Upper lobe of left lung (tissue), 4 donors: ENCODE measurements at regions not wholly inside any gene's neighbourhood (a gene's known extent, or its start where the extent isn't known, plus 50 kb on each side); places are given as distances from the start of the nearest gene placed in this dataset.

Experiments used
- CTCF ChIP-seq, 6 experiments: fragments of 450-650 bp in 4 of 6; fragments of 200-600 bp in 2 of 6; sonication (generic) in 2 of 6; IDR thresholded peaks; one replicate each; pipeline ENCODE4 v1.5.1; 2016 to 2019; ENCODE audit warnings: antibody characterized with exemption in 6 of 6
- EP300 ChIP-seq, 4 donors: sonication (generic); formaldehyde crosslinking; IDR thresholded peaks; one replicate each; pipeline ENCODE4 v1.5.1; 2017; ENCODE audit warnings: antibody characterized with exemption in 4 of 4, control low read depth in 2 of 4
- POLR2A ChIP-seq, 4 donors: fragments of 450-650 bp; IDR thresholded peaks; one replicate each; pipeline ENCODE4 v1.5.1; 2016 to 2017; ENCODE audit warnings: antibody characterized with exemption in 4 of 4, mild to moderate bottlenecking in 2 of 4
- POLR2AphosphoS5 ChIP-seq, 2 donors: sonication (generic); formaldehyde crosslinking; IDR thresholded peaks; one replicate each; pipeline ENCODE4 v1.5.1; 2017; ENCODE audit warnings: antibody characterized with exemption in 2 of 2

GRCh38 chr1:73467731-73468130 is 730.2 kb downstream of the LRRIQ3 start:
- TF ChIP-seq CTCF (IDR thresholded peaks at IDR 0.05) = no peak
- TF ChIP-seq POLR2AphosphoS5 (IDR thresholded peaks at IDR 0.05) = no peak
- TF ChIP-seq POLR2A (IDR thresholded peaks at IDR 0.05) = no peak
- TF ChIP-seq EP300 (IDR thresholded peaks at IDR 0.05) = no peak
